ENCODE measurements at regions not wholly inside any gene's neighbourhood (a gene's known extent, or its start where the extent isn't known, plus 50 kb on each side); places are given as distances from the start of the nearest gene placed in this dataset.

GRCh38 chr13:18212873-18213272 is 968.8 kb downstream of the TUBA3C start:
- no peak for TF ChIP-seq CTCF (IDR thresholded peaks at IDR 0.05)
- no peak for TF ChIP-seq POLR2A (IDR thresholded peaks at IDR 0.05)

Data from breast epithelium (tissue), 3 donors.